ENCODE measurements at regions not wholly inside any gene's neighbourhood (a gene's known extent, or its start where the extent isn't known, plus 50 kb on each side); places are given as distances from the start of the nearest gene placed in this dataset.
"Not testable (repeated sequence)": the region's sequence is repeated elsewhere in the genome, so short reads cannot be mapped to it uniquely, and the experiment has no call there.

DNA sequence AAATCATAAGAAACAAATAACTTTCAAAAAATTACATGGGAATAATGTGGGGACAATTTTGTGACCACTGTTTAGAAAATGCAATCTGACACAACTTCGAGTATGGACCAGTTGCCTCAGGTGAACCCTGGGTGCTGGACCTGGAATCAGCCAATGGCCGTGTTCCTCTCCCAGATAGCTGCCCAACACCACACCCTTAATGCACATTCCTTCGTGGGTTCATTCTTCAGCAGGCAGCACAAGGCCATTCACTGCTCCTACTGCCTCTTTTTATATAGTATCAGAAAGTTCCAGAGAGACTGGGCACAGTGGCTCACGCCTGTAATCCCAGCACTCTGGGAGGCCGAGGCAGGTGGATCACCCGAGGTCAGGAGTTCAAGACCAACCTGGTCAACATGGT is 89.1 kb upstream of the PARD3 start:
- DNase-seq (no peak), ATAC-seq (ENCODE audit: insufficient read depth, low read depth) (no peak)
- no peak for TF ChIP-seq EZH2 (IDR thresholded peaks at IDR 0.05; ENCODE audit: borderline replicate concordance, low read depth, low read length, severe bottlenecking)
- TF ChIP-seq, protein P1, sequence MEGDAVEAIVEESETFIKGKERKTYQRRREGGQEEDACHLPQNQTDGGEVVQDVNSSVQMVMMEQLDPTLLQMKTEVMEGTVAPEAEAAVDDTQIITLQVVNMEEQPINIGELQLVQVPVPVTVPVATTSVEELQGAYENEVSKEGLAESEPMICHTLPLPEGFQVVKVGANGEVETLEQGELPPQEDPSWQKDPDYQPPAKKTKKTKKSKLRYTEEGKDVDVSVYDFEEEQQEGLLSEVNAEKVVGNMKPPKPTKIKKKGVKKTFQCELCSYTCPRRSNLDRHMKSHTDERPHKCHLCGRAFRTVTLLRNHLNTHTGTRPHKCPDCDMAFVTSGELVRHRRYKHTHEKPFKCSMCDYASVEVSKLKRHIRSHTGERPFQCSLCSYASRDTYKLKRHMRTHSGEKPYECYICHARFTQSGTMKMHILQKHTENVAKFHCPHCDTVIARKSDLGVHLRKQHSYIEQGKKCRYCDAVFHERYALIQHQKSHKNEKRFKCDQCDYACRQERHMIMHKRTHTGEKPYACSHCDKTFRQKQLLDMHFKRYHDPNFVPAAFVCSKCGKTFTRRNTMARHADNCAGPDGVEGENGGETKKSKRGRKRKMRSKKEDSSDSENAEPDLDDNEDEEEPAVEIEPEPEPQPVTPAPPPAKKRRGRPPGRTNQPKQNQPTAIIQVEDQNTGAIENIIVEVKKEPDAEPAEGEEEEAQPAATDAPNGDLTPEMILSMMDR (IDR thresholded peaks at IDR 0.05; ENCODE audit: borderline replicate concordance, extremely low read depth, low read length, poor library complexity, severe bottlenecking), result no peak

DNA sequence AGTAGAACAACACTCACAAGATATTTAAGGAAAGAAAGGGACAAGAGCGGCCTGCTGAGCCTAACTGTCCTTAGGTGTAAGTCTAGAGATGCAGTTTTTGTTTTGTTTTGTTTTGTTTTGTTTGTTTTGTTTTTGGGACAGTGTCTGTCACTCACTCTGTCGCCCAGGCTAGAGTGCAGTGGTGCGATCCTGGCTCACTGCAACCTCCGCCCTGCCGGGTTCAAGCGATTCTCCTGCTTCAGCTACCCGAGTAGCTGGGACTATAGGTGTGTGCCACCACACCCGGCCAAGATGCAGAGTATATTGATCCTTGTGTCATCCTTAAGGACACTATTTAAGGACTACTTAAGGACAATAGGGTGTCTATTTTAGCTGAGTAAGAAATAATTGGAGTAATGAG is 84.1 kb upstream of the PARD3 start:
- H2AFZ ChIP-seq (ENCODE audit: low read depth, low read length), result no peak overlapping the region
- no peaks in the 10 kb centered on the region for H4K20me1 ChIP-seq (ENCODE audit: insufficient read depth, low read length)
- DNase-seq (no peak), ATAC-seq (ENCODE audit: insufficient read depth, low read depth) (no peak)
- H3K4me2 ChIP-seq (ENCODE audit: insufficient read depth, low read length), result no peak overlapping the region
- H3K27me3 ChIP-seq (ENCODE audit: insufficient read depth, low read length, poor library complexity), result no peaks in the 10 kb centered on the region
- H3K27ac ChIP-seq (ENCODE audit: low read length), result no peak overlapping the region
- TF ChIP-seq EZH2 (IDR thresholded peaks at IDR 0.05; ENCODE audit: borderline replicate concordance, low read depth, low read length, severe bottlenecking), result no peak
- TF ChIP-seq, protein P1 (IDR thresholded peaks at IDR 0.05; ENCODE audit: borderline replicate concordance, extremely low read depth, low read length, poor library complexity, severe bottlenecking), result no peak
- no peaks in the 10 kb centered on the region for H3K36me3 ChIP-seq (ENCODE audit: insufficient read depth, low read length)
- H3K9ac ChIP-seq (ENCODE audit: low read depth, low read length), result no peak overlapping the region
- H3K4me1 ChIP-seq (ENCODE audit: insufficient read depth, low read length), result no peaks in the 10 kb centered on the region
- H3K4me3 ChIP-seq (ENCODE audit: low read depth in 1 of 2, low read length in 2 of 2), result no peak overlapping the region
- no peaks in the 10 kb centered on the region for H3K9me3 ChIP-seq (ENCODE audit: insufficient read depth, low read length, severe bottlenecking)
- no peaks in the 10 kb centered on the region for H3K79me2 ChIP-seq (ENCODE audit: insufficient read depth, low read length)

More for the DNA sequence above, 89.1 kb upstream of the PARD3 start:
- H3K4me3 ChIP-seq (ENCODE audit: low read depth in 1 of 2, low read length in 2 of 2), result no peak overlapping the region
- H3K4me1 ChIP-seq (ENCODE audit: insufficient read depth, low read length), result no peaks in the 10 kb centered on the region
- H3K27me3 ChIP-seq (ENCODE audit: insufficient read depth, low read length, poor library complexity), result no peaks in the 10 kb centered on the region
- H2AFZ ChIP-seq (ENCODE audit: low read depth, low read length), result no peak overlapping the region
- H3K36me3 ChIP-seq (ENCODE audit: insufficient read depth, low read length), result no peaks in the 10 kb centered on the region
- no peak overlapping the region for H3K4me2 ChIP-seq (ENCODE audit: insufficient read depth, low read length)
- no peaks in the 10 kb centered on the region for H4K20me1 ChIP-seq (ENCODE audit: insufficient read depth, low read length)
- H3K79me2 ChIP-seq (ENCODE audit: insufficient read depth, low read length), result no peaks in the 10 kb centered on the region
- no peak overlapping the region for H3K27ac ChIP-seq (ENCODE audit: low read length)
- H3K9me3 ChIP-seq (ENCODE audit: insufficient read depth, low read length, severe bottlenecking), result no peaks in the 10 kb centered on the region
- H3K9ac ChIP-seq (ENCODE audit: low read depth, low read length), result no peak overlapping the region

GRCh38 chr10:34895977-34896376 is 80.9 kb upstream of the PARD3 start:
- no peak for DNase-seq
- Histone ChIP-seq H3K9ac (ENCODE audit: low read depth, low read length) (no peak overlapping the region), H4K20me1 (ENCODE audit: insufficient read depth, low read length) (no peaks in the 10 kb centered on the region), H3K27me3 (ENCODE audit: insufficient read depth, low read length, poor library complexity) (no peaks in the 10 kb centered on the region), H3K36me3 (ENCODE audit: insufficient read depth, low read length) (no peaks in the 10 kb centered on the region), H3K4me3 (ENCODE audit: low read depth in 1 of 2, low read length in 2 of 2) (no peak overlapping the region), H3K4me2 (ENCODE audit: insufficient read depth, low read length) (no peak overlapping the region), H2AFZ (ENCODE audit: low read depth, low read length) (no peak overlapping the region), H3K79me2 (ENCODE audit: insufficient read depth, low read length) (no peaks in the 10 kb centered on the region), H3K4me1 (ENCODE audit: insufficient read depth, low read length) (no peaks in the 10 kb centered on the region), H3K9me3 (ENCODE audit: insufficient read depth, low read length, severe bottlenecking) (no peaks in the 10 kb centered on the region), H3K27ac (ENCODE audit: low read length) (no peak overlapping the region)
- TF ChIP-seq, protein P1 (IDR thresholded peaks at IDR 0.05; ENCODE audit: borderline replicate concordance, extremely low read depth, low read length, poor library complexity, severe bottlenecking), result no peak
- no peak for TF ChIP-seq EZH2 (IDR thresholded peaks at IDR 0.05; ENCODE audit: borderline replicate concordance, low read depth, low read length, severe bottlenecking)
- no peak for ATAC-seq (ENCODE audit: insufficient read depth, low read depth)

DNA sequence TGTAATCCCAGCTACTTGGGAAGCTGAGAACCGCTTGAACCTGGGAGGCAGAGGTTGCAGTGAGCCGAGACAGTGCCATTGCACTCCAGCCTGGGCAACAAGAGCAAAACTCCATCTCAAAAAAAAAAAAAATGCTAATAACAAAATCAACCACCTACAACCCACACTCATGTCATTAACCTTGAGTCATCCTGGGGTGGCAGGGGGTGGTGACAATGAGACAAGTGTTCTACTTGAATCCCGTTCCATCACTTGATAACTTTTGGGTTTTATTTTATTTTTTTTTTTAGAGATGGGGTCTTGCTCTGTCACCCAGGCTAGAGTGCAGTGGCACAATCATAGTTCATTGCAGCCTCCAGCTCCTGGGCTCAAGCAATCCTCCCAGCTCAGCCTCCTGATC is 80.0 kb upstream of the PARD3 start:
- not testable (repeated sequence) for H3K4me2 ChIP-seq (ENCODE audit: insufficient read depth, low read length); H3K79me2 ChIP-seq (ENCODE audit: insufficient read depth, low read length); DNase-seq; ATAC-seq (ENCODE audit: insufficient read depth, low read depth); H3K36me3 ChIP-seq (ENCODE audit: insufficient read depth, low read length); H4K20me1 ChIP-seq (ENCODE audit: insufficient read depth, low read length); H2AFZ ChIP-seq (ENCODE audit: low read depth, low read length); H3K4me1 ChIP-seq (ENCODE audit: insufficient read depth, low read length); H3K9me3 ChIP-seq (ENCODE audit: insufficient read depth, low read length, severe bottlenecking); H3K27ac ChIP-seq (ENCODE audit: low read length); H3K9ac ChIP-seq (ENCODE audit: low read depth, low read length); H3K27me3 ChIP-seq (ENCODE audit: insufficient read depth, low read length, poor library complexity); H3K4me3 ChIP-seq (ENCODE audit: low read depth in 1 of 2, low read length in 2 of 2)

GRCh38 chr10:34892521-34892920 is 77.4 kb upstream of the PARD3 start:
- not testable (repeated sequence) for H3K9me3 ChIP-seq (ENCODE audit: insufficient read depth, low read length, severe bottlenecking); H3K4me2 ChIP-seq (ENCODE audit: insufficient read depth, low read length); H3K27me3 ChIP-seq (ENCODE audit: insufficient read depth, low read length, poor library complexity)

More at GRCh38 chr10:34892521-34892920, 77.4 kb upstream of the PARD3 start:
- not testable (repeated sequence) for H3K4me3 ChIP-seq (ENCODE audit: low read depth in 1 of 2, low read length in 2 of 2); H3K79me2 ChIP-seq (ENCODE audit: insufficient read depth, low read length); H2AFZ ChIP-seq (ENCODE audit: low read depth, low read length); H3K4me1 ChIP-seq (ENCODE audit: insufficient read depth, low read length); H4K20me1 ChIP-seq (ENCODE audit: insufficient read depth, low read length); DNase-seq; H3K27ac ChIP-seq (ENCODE audit: low read length); ATAC-seq (ENCODE audit: insufficient read depth, low read depth); H3K36me3 ChIP-seq (ENCODE audit: insufficient read depth, low read length); H3K9ac ChIP-seq (ENCODE audit: low read depth, low read length)
